ENCODE measurements at regions not wholly inside any gene's neighbourhood (a gene's known extent, or its start where the extent isn't known, plus 50 kb on each side); places are given as distances from the start of the nearest gene placed in this dataset.
A peak's percentile ranks its signal among the peaks of the same experiment; 100 is the strongest.

GRCh38 chr7:12508005-12508404, 62.5 kb upstream of the SCIN start:
- TF ChIP-seq CTCF (IDR thresholded peaks at IDR 0.05; ENCODE audit: control insufficient read depth, insufficient read depth, low read depth, low read length, missing control alignments), result no peak
- DNase-seq (ENCODE audit: low read depth), result no peak
- no peak overlapping the region for H3K4me3 ChIP-seq (ENCODE audit: control insufficient read depth, low read depth, low read length)

- no peak for TF ChIP-seq CTCF (IDR thresholded peaks at IDR 0.05; ENCODE audit: control insufficient read depth, insufficient read depth, low read depth, low read length, missing control alignments)
- no peak overlapping the region for H3K4me3 ChIP-seq (ENCODE audit: control insufficient read depth, low read depth, low read length)
- no peak for DNase-seq (ENCODE audit: low read depth)
Observed at GRCh38 chr7:12508554-12508953, 62.0 kb upstream of the SCIN start.

DNA sequence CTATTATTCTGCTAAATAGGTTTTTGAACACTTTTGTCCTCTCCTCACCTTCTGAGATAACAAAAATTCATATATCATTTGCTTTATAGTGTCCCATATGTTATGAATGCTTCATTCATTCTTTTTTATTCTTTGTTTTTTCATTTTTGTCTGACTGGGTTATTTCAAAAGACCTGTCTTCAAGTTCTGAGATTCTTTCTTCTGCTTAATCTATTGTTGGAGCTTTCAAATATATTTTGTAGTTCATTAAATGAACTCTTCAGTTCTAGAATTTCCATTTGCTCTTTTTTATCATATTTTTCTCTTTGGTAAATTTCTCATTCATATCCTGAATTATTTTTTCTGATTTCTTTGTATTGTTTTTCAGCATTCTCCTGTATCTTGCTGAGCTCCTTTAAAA, 53.1 kb upstream of the SCIN start:
- no peak for DNase-seq (ENCODE audit: low read depth)
- H3K4me3 ChIP-seq (ENCODE audit: control insufficient read depth, low read depth, low read length), result no peak overlapping the region
- TF ChIP-seq CTCF (IDR thresholded peaks at IDR 0.05; ENCODE audit: control insufficient read depth, insufficient read depth, low read depth, low read length, missing control alignments), result no peak

DNA sequence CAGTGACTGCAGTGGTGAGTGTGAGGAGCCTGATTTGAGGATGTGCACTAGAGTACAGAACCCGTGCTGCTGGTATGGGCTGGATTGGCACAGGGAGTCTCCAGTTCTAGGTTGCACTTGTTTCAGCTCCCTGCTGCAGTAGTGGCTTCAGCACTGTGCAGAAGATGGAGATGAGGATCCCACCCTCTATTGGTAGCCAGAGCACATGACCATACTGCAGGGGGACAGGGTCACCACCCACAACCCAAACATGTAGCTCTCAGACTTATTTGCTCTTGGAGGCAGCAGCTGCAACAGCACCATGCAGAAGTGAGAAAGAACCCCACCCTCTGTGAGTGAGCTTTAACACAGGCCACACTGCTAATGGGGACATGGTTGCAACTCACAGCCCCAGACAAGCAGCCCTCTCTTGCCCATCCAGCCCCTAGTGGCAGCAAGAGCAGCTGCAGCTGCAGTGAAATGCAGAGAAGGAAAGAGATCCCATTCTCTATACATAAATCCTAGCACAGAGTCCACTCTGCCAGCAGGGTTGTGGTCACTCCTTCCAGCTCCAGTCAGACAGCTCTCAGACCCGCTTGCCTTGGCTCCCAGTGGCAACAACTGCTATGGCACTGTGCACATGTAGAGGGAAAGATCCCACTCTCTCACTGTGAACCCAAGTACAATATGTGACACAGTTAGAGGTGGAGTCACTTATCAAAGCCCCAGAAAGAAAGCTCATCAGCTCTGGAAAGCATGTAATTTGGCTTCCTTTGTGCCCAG, 51.4 kb upstream of the SCIN start:
- no peak for DNase-seq (ENCODE audit: low read depth)
- peak; percentile 57 for TF ChIP-seq CTCF (IDR thresholded peaks at IDR 0.05; ENCODE audit: control insufficient read depth, insufficient read depth, low read depth, low read length, missing control alignments)
- H3K4me3 ChIP-seq (ENCODE audit: control insufficient read depth, low read depth, low read length), result no peak overlapping the region

DNA sequence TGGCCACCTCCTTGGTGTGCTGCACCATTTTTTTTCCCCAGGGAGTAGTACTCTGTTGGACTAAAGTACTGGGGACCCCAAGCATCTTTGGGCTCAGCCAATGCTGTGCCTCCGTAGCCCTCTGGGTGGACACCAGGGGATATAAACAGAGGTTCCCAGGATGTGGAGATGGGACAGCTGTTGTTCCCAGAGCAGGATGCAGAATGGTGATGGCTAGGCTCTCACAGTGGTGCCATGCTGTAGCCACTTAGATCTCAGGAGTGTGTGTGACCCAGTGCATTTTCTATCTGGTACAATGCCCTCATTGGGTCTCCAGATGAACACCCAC, 50.9 kb upstream of the SCIN start:
- TF ChIP-seq CTCF (IDR thresholded peaks at IDR 0.05; ENCODE audit: control insufficient read depth, insufficient read depth, low read depth, low read length, missing control alignments), result no peak
- DNase-seq (ENCODE audit: low read depth), result no peak
- no peak overlapping the region for H3K4me3 ChIP-seq (ENCODE audit: control insufficient read depth, low read depth, low read length)

Measured in AG09309 (cell line).